SU-DHL-6 (cell line): ENCODE measurements at regions not wholly inside any gene's neighbourhood (a gene's known extent, or its start where the extent isn't known, plus 50 kb on each side); places are given as distances from the start of the nearest gene placed in this dataset.

Experiments used
- H2AFZ ChIP-seq: fragments of 200-600 bp; sonication (generic); 2 replicates; pipeline ENCODE4 v1.6.1; 2014; ENCODE audit warnings: low read depth, mild to moderate bottlenecking, moderate library complexity, mixed read lengths, antibody characterized with exemption, low read length; ENCODE audit not compliant: severe bottlenecking
- H3F3A ChIP-seq: fragments of 200-600 bp; shearing (Covaris generic); 2 replicates; pipeline ENCODE4 v1.6.0; 2016; ENCODE audit warnings: antibody characterized with exemption, mild to moderate bottlenecking; ENCODE audit not compliant: insufficient read depth
- H3K27ac ChIP-seq: fragments of 200-600 bp; sonication (generic); 2 replicates; pipeline ENCODE4 v1.5.1; 2016; ENCODE audit warnings: low read depth, mild to moderate bottlenecking, low read length, moderate library complexity, mixed read lengths
- H3K27me3 ChIP-seq: fragments of 200-600 bp; sonication (generic), shearing (Covaris generic); 2 replicates; pipeline ENCODE4 v1.6.0; 2014; ENCODE audit warnings: mild to moderate bottlenecking, low read length
- H3K36me3 ChIP-seq: fragments of 200-600 bp; sonication (generic); 2 replicates; pipeline ENCODE4 v1.6.1; 2014; ENCODE audit warnings: mild to moderate bottlenecking, low read length, mixed read lengths
- H3K4me2 ChIP-seq: fragments of 300-600, 200-600 bp; shearing (Covaris generic), sonication (generic); 2 replicates; pipeline ENCODE4 v1.6.0; 2014; ENCODE audit warnings: low read length, low read depth, mild to moderate bottlenecking; ENCODE audit not compliant: poor library complexity, severe bottlenecking
- H3K4me3 ChIP-seq: fragments of 200-600 bp; sonication (generic); 2 replicates; pipeline ENCODE4 v1.5.1; 2014; ENCODE audit warnings: antibody characterized with exemption, low read length, mild to moderate bottlenecking, mixed read lengths; ENCODE audit not compliant: insufficient read depth, poor library complexity, severe bottlenecking
- H3K79me2 ChIP-seq: fragments of 200-600 bp; sonication (generic); 2 replicates; pipeline ENCODE4 v1.6.1; 2014; ENCODE audit warnings: mild to moderate bottlenecking, low read length, moderate library complexity; ENCODE audit not compliant: insufficient read depth
- H3K9ac ChIP-seq: fragments of 200-600 bp; sonication (generic); 2 replicates; pipeline ENCODE4 v1.7.0; 2014; ENCODE audit warnings: mild to moderate bottlenecking, low read length
- H3K9me2 ChIP-seq: fragments of 200-600 bp; sonication (generic); replicated peaks from 2 replicates; pipeline ENCODE4 v1.6.1; 2014; ENCODE audit warnings: low read length; ENCODE audit not compliant: insufficient read depth
- H3K9me3 ChIP-seq: fragments of 200-600 bp; sonication (generic); 2 replicates; pipeline ENCODE4 v1.6.1; 2014; ENCODE audit warnings: low read length, mixed read lengths; ENCODE audit not compliant: insufficient read depth
- H4K20me1 ChIP-seq: fragments of 200-600 bp; sonication (generic); 2 replicates; pipeline ENCODE4 v1.6.1; 2014; ENCODE audit warnings: low read depth, mild to moderate bottlenecking, antibody characterized with exemption, low read length, moderate library complexity, mixed read lengths
- EZH2phosphoT487 ChIP-seq: fragments of 200-600 bp; sonication (generic), shearing (Covaris generic); conservative IDR thresholded peaks from 2 replicates; pipeline ENCODE4 v1.6.1; 2018; ENCODE audit warnings: mild to moderate bottlenecking, antibody characterized with exemption, low read length, moderate library complexity, mixed read lengths
- TF ChIP-seq, protein P1 (sequence below): fragments of 200-600 bp; sonication (generic); IDR thresholded peaks from one replicate; pipeline ENCODE4 v1.5.1; 2017; ENCODE audit warnings: antibody characterized with exemption, mild to moderate bottlenecking, low read length, moderate library complexity; ENCODE audit not compliant: insufficient read depth, poor library complexity, severe bottlenecking

DNA sequence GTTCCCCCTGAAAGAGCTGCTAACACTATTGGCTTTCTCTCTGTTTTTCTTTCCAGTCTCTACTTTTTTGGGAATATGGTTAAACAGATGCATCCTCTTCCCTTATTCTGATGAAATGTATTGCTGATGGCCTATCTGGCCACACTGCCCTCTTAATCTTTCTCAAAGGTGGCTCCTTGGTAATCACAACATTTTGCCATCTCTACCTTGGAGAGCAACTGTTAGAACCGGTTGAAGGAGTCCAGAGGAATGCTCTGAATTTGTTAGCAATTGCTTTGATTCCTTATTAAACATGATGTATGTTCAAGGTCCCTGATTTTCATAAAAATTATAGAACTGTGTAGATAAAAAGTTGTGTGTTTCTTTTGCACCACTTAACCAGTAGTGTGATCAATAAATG, 50.1 kb upstream of the ARID1A start:
- Histone ChIP-seq H3K4me3 (no peak overlapping the region), H4K20me1 (no peaks in the 10 kb centered on the region), H3K79me2 (no peaks in the 10 kb centered on the region), H3K9me3 (no peaks in the 10 kb centered on the region), H3K27me3 (no peaks in the 10 kb centered on the region), H3K4me2 (no peak overlapping the region), H3K27ac (no peak overlapping the region), H3K36me3 (no peaks in the 10 kb centered on the region), H2AFZ (no peak overlapping the region), H3F3A (no peaks in the 10 kb centered on the region), H3K9me2 (no peaks in the 10 kb centered on the region), H3K9ac (no peak overlapping the region)
- no peak for TF ChIP-seq EZH2phosphoT487
- TF ChIP-seq, protein P1, sequence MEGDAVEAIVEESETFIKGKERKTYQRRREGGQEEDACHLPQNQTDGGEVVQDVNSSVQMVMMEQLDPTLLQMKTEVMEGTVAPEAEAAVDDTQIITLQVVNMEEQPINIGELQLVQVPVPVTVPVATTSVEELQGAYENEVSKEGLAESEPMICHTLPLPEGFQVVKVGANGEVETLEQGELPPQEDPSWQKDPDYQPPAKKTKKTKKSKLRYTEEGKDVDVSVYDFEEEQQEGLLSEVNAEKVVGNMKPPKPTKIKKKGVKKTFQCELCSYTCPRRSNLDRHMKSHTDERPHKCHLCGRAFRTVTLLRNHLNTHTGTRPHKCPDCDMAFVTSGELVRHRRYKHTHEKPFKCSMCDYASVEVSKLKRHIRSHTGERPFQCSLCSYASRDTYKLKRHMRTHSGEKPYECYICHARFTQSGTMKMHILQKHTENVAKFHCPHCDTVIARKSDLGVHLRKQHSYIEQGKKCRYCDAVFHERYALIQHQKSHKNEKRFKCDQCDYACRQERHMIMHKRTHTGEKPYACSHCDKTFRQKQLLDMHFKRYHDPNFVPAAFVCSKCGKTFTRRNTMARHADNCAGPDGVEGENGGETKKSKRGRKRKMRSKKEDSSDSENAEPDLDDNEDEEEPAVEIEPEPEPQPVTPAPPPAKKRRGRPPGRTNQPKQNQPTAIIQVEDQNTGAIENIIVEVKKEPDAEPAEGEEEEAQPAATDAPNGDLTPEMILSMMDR, result no peak
